GM18858 (cell line): ENCODE measurements at regions not wholly inside any gene's neighbourhood (a gene's known extent, or its start where the extent isn't known, plus 50 kb on each side); places are given as distances from the start of the nearest gene placed in this dataset.

ENCODE experiments used
- ATAC-seq: cut with Tn5 transposase; IDR thresholded peaks from one replicate; pipeline ENCODE4 v1.9.1; 2021; ENCODE audit not compliant: unreplicated experiment

GRCh38 chr5:110027527-110028322 is 338.0 kb downstream of the MAN2A1 start:
- ATAC-seq: no peak

- no peak for ATAC-seq
Observed at GRCh38 chr5:110031402-110032140, 341.8 kb downstream of the MAN2A1 start.

- no peak for ATAC-seq
Observed at GRCh38 chr5:110032376-110032775, 342.6 kb downstream of the MAN2A1 start.

- ATAC-seq: no peak
Observed at GRCh38 chr5:110034056-110034600, 344.4 kb downstream of the MAN2A1 start.

- no peak for ATAC-seq
Observed at GRCh38 chr5:110038297-110038997, 348.7 kb downstream of the MAN2A1 start.

GRCh38 chr5:110040178-110040577 is 350.5 kb downstream of the MAN2A1 start:
- ATAC-seq: no peak

- no peak for ATAC-seq
Observed at GRCh38 chr5:110043025-110043424, 353.3 kb downstream of the MAN2A1 start.

GRCh38 chr5:110045158-110045557 is 355.4 kb downstream of the MAN2A1 start:
- no peak for ATAC-seq

GRCh38 chr5:110048491-110048890 is 358.8 kb downstream of the MAN2A1 start:
- ATAC-seq: no peak

- ATAC-seq: no peak
Observed at GRCh38 chr5:110049816-110050215, 360.1 kb downstream of the MAN2A1 start.

- no peak for ATAC-seq
Observed at GRCh38 chr5:110050640-110051345, 361.1 kb downstream of the MAN2A1 start.

- no peak for ATAC-seq
Observed at GRCh38 chr5:110053205-110053604, 363.5 kb downstream of the MAN2A1 start.

- peak; percentile 9 for ATAC-seq
Observed at GRCh38 chr5:110053824-110054223, 364.1 kb downstream of the MAN2A1 start.

- ATAC-seq: peak; percentile 84
Observed at GRCh38 chr5:110054240-110054639, 364.5 kb downstream of the MAN2A1 start.

GRCh38 chr5:110055302-110055701 is 365.6 kb downstream of the MAN2A1 start:
- no peak for ATAC-seq

- ATAC-seq: no peak
Observed at GRCh38 chr5:110056580-110057114, 366.9 kb downstream of the MAN2A1 start.

- ATAC-seq: no peak
Observed at GRCh38 chr5:110058175-110058574, 368.4 kb downstream of the MAN2A1 start.

GRCh38 chr5:110062246-110062645 is 372.5 kb downstream of the MAN2A1 start:
- no peak for ATAC-seq

- no peak for ATAC-seq
Observed at GRCh38 chr5:110063640-110064602, 374.2 kb downstream of the MAN2A1 start.
